OCI-LY7 (cell line): ENCODE measurements at regions not wholly inside any gene's neighbourhood (a gene's known extent, or its start where the extent isn't known, plus 50 kb on each side); places are given as distances from the start of the nearest gene placed in this dataset.

Source experiments
- BruUV-seq: library from RNA; stranded (reverse); fragments of 400-500 nt; replicated peaks from 2 replicates; lab custom pipeline; 2021; lab: Mats Ljungman, UMichigan
- CTCF ChIA-PET: fragments of 300-600 bp; sonication (Branson Sonifier 250); formaldehyde crosslinking; loops from one replicate; lab custom pipeline; 2022; ENCODE audit warnings: antibody characterized with exemption; ENCODE audit not compliant: unreplicated experiment; lab: Charles Lee
- POLR2A ChIA-PET: fragments of 300-600 bp; sonication (Branson Sonifier 250); formaldehyde crosslinking; loops from one replicate; lab custom pipeline; 2022; ENCODE audit warnings: antibody characterized with exemption; lab: Charles Lee
- DNase-seq: peaks from one replicate; pipeline ENCODE4 v3.0.0-alpha.2; 2015; ENCODE audit warnings: low spot score
- H2AFZ ChIP-seq: fragments of 200-600 bp; sonication (generic), shearing (Covaris generic); 2 replicates; pipeline ENCODE4 v1.6.1; 2014; ENCODE audit warnings: mild to moderate bottlenecking, antibody characterized with exemption, low read length, moderate library complexity
- H3K27ac ChIP-seq: fragments of 200-600 bp; sonication (generic); 2 replicates; pipeline ENCODE4 v1.5.1; 2014; ENCODE audit warnings: mixed run types, low read depth, mild to moderate bottlenecking, moderate library complexity, low read length, inconsistent platforms; ENCODE audit not compliant: poor library complexity, severe bottlenecking
- H3K36me3 ChIP-seq: fragments of 200-600 bp; sonication (generic); 2 replicates; pipeline ENCODE4 v1.6.1; 2014; ENCODE audit warnings: mild to moderate bottlenecking, antibody characterized with exemption, low read length, moderate library complexity, mixed read lengths; ENCODE audit not compliant: insufficient read depth
- H3K4me1 ChIP-seq: fragments of 200-600 bp; sonication (generic); 2 replicates; pipeline ENCODE4 v1.5.1; 2014; ENCODE audit warnings: mild to moderate bottlenecking, low read length; ENCODE audit not compliant: insufficient read depth, poor library complexity, severe bottlenecking
- H3K4me2 ChIP-seq: fragments of 200-600 bp; sonication (generic); 2 replicates; pipeline ENCODE4 v1.6.1; 2014; ENCODE audit warnings: mild to moderate bottlenecking, low read length
- H3K4me3 ChIP-seq: fragments of 200-600 bp; sonication (generic); 2 replicates; pipeline ENCODE4 v1.5.1; 2014; ENCODE audit warnings: mild to moderate bottlenecking, low read depth, low read length; ENCODE audit not compliant: poor library complexity, severe bottlenecking
- H3K79me2 ChIP-seq: fragments of 200-600 bp; sonication (generic); 2 replicates; pipeline ENCODE4 v1.6.1; 2016; ENCODE audit warnings: low read depth, mild to moderate bottlenecking, low read length, moderate library complexity, mixed read lengths; ENCODE audit not compliant: insufficient read depth
- H3K9me2 ChIP-seq: fragments of 200-600 bp; sonication (generic); 2 replicates; pipeline ENCODE4 v1.6.1; 2016; ENCODE audit warnings: mild to moderate bottlenecking, low read length, mixed read lengths; ENCODE audit not compliant: insufficient read depth
- H3K9me3 ChIP-seq: fragments of 200-600 bp; sonication (generic); 2 replicates; pipeline ENCODE4 v1.6.1; 2014; ENCODE audit warnings: mild to moderate bottlenecking, mixed run types, low read length, mixed read lengths
- H4K20me1 ChIP-seq: fragments of 200-600 bp; sonication (generic); 2 replicates; pipeline ENCODE4 v1.6.1; 2014; ENCODE audit warnings: mild to moderate bottlenecking, antibody characterized with exemption, low read length, moderate library complexity, mixed read lengths; ENCODE audit not compliant: insufficient read depth
- EZH2phosphoT487 ChIP-seq: fragments of 200-600 bp; sonication (generic); IDR thresholded peaks from 2 replicates; pipeline ENCODE4 v1.6.1; 2018; ENCODE audit warnings: low read depth, borderline replicate concordance, mild to moderate bottlenecking, mixed run types, antibody characterized with exemption, low read length, moderate library complexity, mixed read lengths
- intact Hi-C: fragments of 100-400 bp; cut with micrococcal nuclease; formaldehyde crosslinking; loops from one replicate; pipeline ENCODE4 v1.10.0; 2022; ENCODE audit not compliant: unreplicated experiment
- TF ChIP-seq, protein P1 (sequence below): fragments of 200-600 bp; sonication (generic); conservative IDR thresholded peaks from 2 replicates; pipeline ENCODE4 v1.5.1; 2014; ENCODE audit warnings: mild to moderate bottlenecking, antibody characterized with exemption, low read length, moderate library complexity, mixed read lengths

DNA sequence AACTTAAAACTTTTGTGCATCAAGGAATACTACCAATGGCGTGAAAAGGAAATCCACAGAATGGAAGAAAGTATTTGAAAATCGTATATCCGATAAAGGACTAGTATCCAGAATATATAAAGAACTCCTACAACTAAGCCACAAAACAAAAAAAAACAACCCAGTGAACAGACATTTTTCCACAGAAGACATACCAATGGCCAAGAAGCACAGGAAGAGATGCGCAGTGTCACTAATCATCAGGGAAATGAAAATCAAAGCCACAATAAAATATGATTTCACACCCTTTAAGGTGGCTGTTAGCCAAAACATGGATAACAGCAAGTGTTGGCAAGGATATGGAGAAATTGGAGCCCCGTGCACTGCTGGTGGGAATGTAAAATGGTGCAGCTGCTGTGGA is 203.3 kb downstream of the SEC14L1 start:
- intact Hi-C loops = no loop called here
- H3K4me1 ChIP-seq = peaks cover 47% of the 10 kb centered on the region
- POLR2A ChIA-PET = no interaction called here

DNA sequence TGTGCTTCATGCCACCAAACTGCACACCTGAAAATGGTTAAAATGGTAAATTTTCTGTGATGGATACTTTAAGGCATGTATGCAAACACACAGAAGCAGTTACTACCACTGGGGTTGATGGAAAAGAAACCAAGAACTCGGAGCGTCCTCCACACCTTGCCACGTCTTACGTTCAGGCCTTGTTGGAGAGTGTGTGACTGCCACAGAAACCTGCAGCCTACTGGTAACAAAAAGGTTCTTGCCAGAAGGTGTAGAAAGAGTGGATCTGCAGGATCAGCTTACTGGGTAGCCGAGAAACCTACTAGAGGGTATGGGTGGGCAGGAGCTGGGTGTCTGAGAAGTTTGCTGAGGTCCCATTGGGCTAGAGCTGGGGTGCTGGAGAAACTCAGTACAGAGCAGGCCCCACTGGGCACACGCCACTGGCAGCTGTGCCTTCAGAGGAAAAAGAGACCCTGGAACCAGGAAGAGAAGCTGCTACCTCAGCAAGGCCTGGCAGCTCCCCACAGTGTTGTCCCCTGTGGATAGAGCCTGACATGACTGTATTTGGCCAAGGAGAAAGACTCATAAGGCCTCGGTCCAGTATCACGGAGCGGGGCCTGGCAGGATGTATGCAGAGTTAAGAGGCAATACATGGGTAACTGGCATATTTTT is 204.6 kb downstream of the SEC14L1 start:
- Histone ChIP-seq H2AFZ (no peak overlapping the region), H3K9me3 (peaks cover 17% of the 10 kb centered on the region), H3K36me3 (no peaks in the 10 kb centered on the region; the same call in 1 of the 2 replicates), H3K4me1 (peaks cover 34% of the 10 kb centered on the region), H3K79me2 (no peaks in the 10 kb centered on the region), H3K4me3 (no peak overlapping the region), H3K9me2 (no peaks in the 10 kb centered on the region), H3K4me2 (no peak overlapping the region), H3K27ac (no peak overlapping the region), H4K20me1 (no peaks in the 10 kb centered on the region)
- ChIA-PET CTCF (no interaction called here), POLR2A (interaction anchor here (0.6 to 1.2 kb wide), 2 partner anchors 16 to 391 kb away, joined by 3 to 5 read pairs; no protein-coding TSS in a partner anchor)
- no TSS peak for BruUV-seq
- intact Hi-C loops = no loop called here
- DNase-seq = no peak
- TF ChIP-seq, protein P1, sequence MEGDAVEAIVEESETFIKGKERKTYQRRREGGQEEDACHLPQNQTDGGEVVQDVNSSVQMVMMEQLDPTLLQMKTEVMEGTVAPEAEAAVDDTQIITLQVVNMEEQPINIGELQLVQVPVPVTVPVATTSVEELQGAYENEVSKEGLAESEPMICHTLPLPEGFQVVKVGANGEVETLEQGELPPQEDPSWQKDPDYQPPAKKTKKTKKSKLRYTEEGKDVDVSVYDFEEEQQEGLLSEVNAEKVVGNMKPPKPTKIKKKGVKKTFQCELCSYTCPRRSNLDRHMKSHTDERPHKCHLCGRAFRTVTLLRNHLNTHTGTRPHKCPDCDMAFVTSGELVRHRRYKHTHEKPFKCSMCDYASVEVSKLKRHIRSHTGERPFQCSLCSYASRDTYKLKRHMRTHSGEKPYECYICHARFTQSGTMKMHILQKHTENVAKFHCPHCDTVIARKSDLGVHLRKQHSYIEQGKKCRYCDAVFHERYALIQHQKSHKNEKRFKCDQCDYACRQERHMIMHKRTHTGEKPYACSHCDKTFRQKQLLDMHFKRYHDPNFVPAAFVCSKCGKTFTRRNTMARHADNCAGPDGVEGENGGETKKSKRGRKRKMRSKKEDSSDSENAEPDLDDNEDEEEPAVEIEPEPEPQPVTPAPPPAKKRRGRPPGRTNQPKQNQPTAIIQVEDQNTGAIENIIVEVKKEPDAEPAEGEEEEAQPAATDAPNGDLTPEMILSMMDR = no peak
- no peak for TF ChIP-seq EZH2phosphoT487

More for the DNA sequence above, 203.3 kb downstream of the SEC14L1 start:
- no peaks in the 10 kb centered on the region for H4K20me1 ChIP-seq
- no peak for DNase-seq
- H3K9me2 ChIP-seq = no peaks in the 10 kb centered on the region
- H3K4me3 ChIP-seq = no peak overlapping the region
- CTCF ChIA-PET = no interaction called here
- no peak overlapping the region for H3K27ac ChIP-seq
- TF ChIP-seq EZH2phosphoT487 = no peak
- TF ChIP-seq, protein P1 = no peak
- BruUV-seq = no TSS peak
- peaks cover 11% of the 10 kb centered on the region for H3K9me3 ChIP-seq
- no peak overlapping the region for H2AFZ ChIP-seq
- H3K79me2 ChIP-seq = no peaks in the 10 kb centered on the region
- H3K4me2 ChIP-seq = no peak overlapping the region
- no peaks in the 10 kb centered on the region; the same call in 1 of the 2 replicates for H3K36me3 ChIP-seq

DNA sequence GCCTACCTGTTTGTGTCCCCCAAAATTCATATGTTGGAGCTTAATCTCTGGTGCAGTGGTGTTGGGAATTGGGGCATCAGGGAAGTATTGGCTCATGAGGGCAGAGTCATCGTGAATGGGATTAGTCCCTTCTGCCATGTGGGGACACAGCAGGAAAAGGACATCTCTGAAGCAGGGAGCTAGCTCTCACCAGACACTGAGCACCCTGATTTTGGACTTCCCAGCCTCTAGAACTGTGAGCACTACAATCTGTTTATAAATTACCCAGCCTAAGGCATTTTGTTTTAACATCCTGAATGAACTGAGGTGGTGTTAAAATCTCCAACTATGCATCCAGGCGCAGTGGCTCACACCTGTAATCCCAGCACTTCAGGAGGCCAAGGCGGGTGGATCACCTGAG is 206.0 kb downstream of the SEC14L1 start:
- ChIA-PET CTCF (interaction anchor here (0.5 kb wide), 1 partner anchor 668 kb away, joined by 3 read pairs; no protein-coding TSS in a partner anchor), POLR2A (interaction anchor here (1.3 kb wide), 1 partner anchor 23 kb away, joined by 3 read pairs; no protein-coding TSS in a partner anchor)
- no peak for DNase-seq
- Histone ChIP-seq H3K4me2 (no peak overlapping the region), H3K79me2 (no peaks in the 10 kb centered on the region), H2AFZ (no peak overlapping the region), H3K4me3 (no peak overlapping the region), H3K9me3 (peaks cover 17% of the 10 kb centered on the region), H4K20me1 (no peaks in the 10 kb centered on the region), H3K27ac (no peak overlapping the region), H3K9me2 (no peaks in the 10 kb centered on the region), H3K36me3 (no peaks in the 10 kb centered on the region; the same call in 1 of the 2 replicates), H3K4me1 (peaks cover 21% of the 10 kb centered on the region)
- TF ChIP-seq, protein P1 = no peak
- TF ChIP-seq EZH2phosphoT487 = no peak
- intact Hi-C loops = no loop called here
- no TSS peak for BruUV-seq
